ENCODE measurements at regions not wholly inside any gene's neighbourhood (a gene's known extent, or its start where the extent isn't known, plus 50 kb on each side); places are given as distances from the start of the nearest gene placed in this dataset.

DNA sequence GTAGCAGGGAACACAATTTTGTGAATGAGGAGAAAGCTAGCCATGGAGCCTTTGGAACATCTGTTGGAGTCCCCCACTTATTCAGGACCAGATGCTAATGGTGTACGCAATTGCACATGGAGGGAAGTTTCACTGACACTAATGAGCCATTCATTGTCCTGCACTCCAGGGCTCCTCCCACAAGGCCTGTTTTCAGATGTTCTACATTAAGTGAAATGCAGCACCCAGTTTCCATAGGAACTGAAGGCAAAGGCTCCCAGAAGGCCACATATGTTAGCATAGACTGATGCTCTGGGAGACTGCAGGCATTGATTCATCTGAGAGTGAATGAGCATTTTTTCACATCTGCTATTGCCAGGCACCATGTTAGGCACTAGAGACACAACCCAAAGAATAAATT is 399.5 kb downstream of the ETS1 start:
- Histone ChIP-seq H3K27me3 (ENCODE audit: insufficient read depth, low read length, poor library complexity, severe bottlenecking) (no peaks in the 10 kb centered on the region), H3K79me2 (ENCODE audit: insufficient read depth, low read length) (no peaks in the 10 kb centered on the region), H3K9ac (ENCODE audit: low read depth, low read length, poor library complexity, severe bottlenecking) (no peak overlapping the region), H3K4me3 (ENCODE audit: low read length, poor library complexity, severe bottlenecking) (no peak overlapping the region), H3F3A (ENCODE audit: low read depth) (no peaks in the 10 kb centered on the region), H4K20me1 (ENCODE audit: insufficient read depth, low read length, poor library complexity, severe bottlenecking) (no peaks in the 10 kb centered on the region), H2AFZ (ENCODE audit: low read length) (no peak overlapping the region), H3K9me3 (ENCODE audit: insufficient read depth, low read depth, low read length) (0 out of 2 replicates have a peak, but pooled peaks cover 4% of the 10 kb centered on the region), H3K9me2 (replicated peaks; ENCODE audit: low read depth, low read length) (no peaks in the 10 kb centered on the region), H3K36me3 (ENCODE audit: insufficient read depth, low read length) (no peaks in the 10 kb centered on the region), H3K4me1 (ENCODE audit: insufficient read depth, low read length, poor library complexity, severe bottlenecking) (peaks cover 9% of the 10 kb centered on the region), H3K4me2 (ENCODE audit: low read depth, low read length, poor library complexity, severe bottlenecking) (no peak overlapping the region)
- TF ChIP-seq, protein P1, sequence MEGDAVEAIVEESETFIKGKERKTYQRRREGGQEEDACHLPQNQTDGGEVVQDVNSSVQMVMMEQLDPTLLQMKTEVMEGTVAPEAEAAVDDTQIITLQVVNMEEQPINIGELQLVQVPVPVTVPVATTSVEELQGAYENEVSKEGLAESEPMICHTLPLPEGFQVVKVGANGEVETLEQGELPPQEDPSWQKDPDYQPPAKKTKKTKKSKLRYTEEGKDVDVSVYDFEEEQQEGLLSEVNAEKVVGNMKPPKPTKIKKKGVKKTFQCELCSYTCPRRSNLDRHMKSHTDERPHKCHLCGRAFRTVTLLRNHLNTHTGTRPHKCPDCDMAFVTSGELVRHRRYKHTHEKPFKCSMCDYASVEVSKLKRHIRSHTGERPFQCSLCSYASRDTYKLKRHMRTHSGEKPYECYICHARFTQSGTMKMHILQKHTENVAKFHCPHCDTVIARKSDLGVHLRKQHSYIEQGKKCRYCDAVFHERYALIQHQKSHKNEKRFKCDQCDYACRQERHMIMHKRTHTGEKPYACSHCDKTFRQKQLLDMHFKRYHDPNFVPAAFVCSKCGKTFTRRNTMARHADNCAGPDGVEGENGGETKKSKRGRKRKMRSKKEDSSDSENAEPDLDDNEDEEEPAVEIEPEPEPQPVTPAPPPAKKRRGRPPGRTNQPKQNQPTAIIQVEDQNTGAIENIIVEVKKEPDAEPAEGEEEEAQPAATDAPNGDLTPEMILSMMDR (conservative IDR thresholded peaks at IDR 0.05; ENCODE audit: low read length), result no peak
- no peak for TF ChIP-seq EZH2phosphoT487 (IDR thresholded peaks at IDR 0.05; ENCODE audit: borderline replicate concordance)

DNA sequence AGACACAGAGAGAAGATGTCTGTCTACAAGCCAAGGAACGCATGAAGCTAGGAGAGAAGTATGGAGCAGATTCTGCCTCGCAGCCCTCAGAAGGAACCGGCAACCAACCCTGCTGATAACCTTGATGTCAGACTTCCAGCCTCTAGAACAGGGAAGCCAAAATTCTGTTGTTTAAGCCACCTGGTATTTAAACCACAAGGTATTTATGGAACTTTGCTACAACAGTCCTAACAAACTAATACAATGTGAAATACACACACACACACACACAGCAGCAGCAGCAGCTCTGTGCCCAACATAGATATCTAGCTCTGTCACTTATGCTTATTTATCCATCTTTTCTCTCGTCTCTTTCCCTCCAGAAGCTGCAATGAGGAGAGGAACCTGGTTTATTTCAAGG is 400.0 kb downstream of the ETS1 start:
- no peak overlapping the region for H3K4me3 ChIP-seq (ENCODE audit: low read length, poor library complexity, severe bottlenecking)
- H3K36me3 ChIP-seq (ENCODE audit: insufficient read depth, low read length), result no peaks in the 10 kb centered on the region
- no peaks in the 10 kb centered on the region for H4K20me1 ChIP-seq (ENCODE audit: insufficient read depth, low read length, poor library complexity, severe bottlenecking)
- no peaks in the 10 kb centered on the region for H3F3A ChIP-seq (ENCODE audit: low read depth)
- TF ChIP-seq, protein P1 (conservative IDR thresholded peaks at IDR 0.05; ENCODE audit: low read length), result no peak
- no peak for TF ChIP-seq EZH2phosphoT487 (IDR thresholded peaks at IDR 0.05; ENCODE audit: borderline replicate concordance)
- 0 out of 2 replicates have a peak, but pooled peaks cover 4% of the 10 kb centered on the region for H3K9me3 ChIP-seq (ENCODE audit: insufficient read depth, low read depth, low read length)
- H3K9me2 ChIP-seq (replicated peaks; ENCODE audit: low read depth, low read length), result no peaks in the 10 kb centered on the region
- H3K79me2 ChIP-seq (ENCODE audit: insufficient read depth, low read length), result no peaks in the 10 kb centered on the region
- no peaks in the 10 kb centered on the region for H3K27me3 ChIP-seq (ENCODE audit: insufficient read depth, low read length, poor library complexity, severe bottlenecking)
- no peak overlapping the region for H3K4me2 ChIP-seq (ENCODE audit: low read depth, low read length, poor library complexity, severe bottlenecking)
- peaks cover 9% of the 10 kb centered on the region for H3K4me1 ChIP-seq (ENCODE audit: insufficient read depth, low read length, poor library complexity, severe bottlenecking)
- no peak overlapping the region for H2AFZ ChIP-seq (ENCODE audit: low read length)
- no peak overlapping the region for H3K9ac ChIP-seq (ENCODE audit: low read depth, low read length, poor library complexity, severe bottlenecking)

DNA sequence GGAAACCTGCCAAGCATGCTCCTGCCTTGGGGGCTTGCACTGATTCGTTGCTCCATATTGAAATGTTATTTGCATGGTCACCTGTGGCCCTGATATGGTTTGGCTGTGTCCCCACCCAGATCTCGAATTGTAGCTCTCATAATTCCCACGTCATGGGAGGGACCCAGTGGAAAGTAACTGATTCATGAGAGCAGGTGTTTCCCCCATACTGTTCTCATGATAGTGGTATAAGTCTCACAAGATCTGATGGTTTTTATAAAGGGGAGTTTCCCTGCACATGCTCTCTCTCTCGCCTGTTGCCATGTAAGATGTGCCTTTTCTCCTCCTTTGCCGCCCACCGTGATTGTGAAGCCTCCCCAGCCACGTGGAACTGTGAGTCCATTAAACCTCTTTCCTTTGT is 402.4 kb downstream of the ETS1 start:
- TF ChIP-seq, protein P1 (conservative IDR thresholded peaks at IDR 0.05; ENCODE audit: low read length), result no peak
- no peak for TF ChIP-seq EZH2phosphoT487 (IDR thresholded peaks at IDR 0.05; ENCODE audit: borderline replicate concordance)
- Histone ChIP-seq H3K36me3 (ENCODE audit: insufficient read depth, low read length) (no peaks in the 10 kb centered on the region), H3K9me2 (replicated peaks; ENCODE audit: low read depth, low read length) (no peaks in the 10 kb centered on the region), H3K79me2 (ENCODE audit: insufficient read depth, low read length) (no peaks in the 10 kb centered on the region), H3K4me2 (ENCODE audit: low read depth, low read length, poor library complexity, severe bottlenecking) (no peak overlapping the region), H4K20me1 (ENCODE audit: insufficient read depth, low read length, poor library complexity, severe bottlenecking) (no peaks in the 10 kb centered on the region), H3K9me3 (ENCODE audit: insufficient read depth, low read depth, low read length) (0 out of 2 replicates have a peak, but pooled peaks cover 4% of the 10 kb centered on the region), H3K27me3 (ENCODE audit: insufficient read depth, low read length, poor library complexity, severe bottlenecking) (no peaks in the 10 kb centered on the region), H3F3A (ENCODE audit: low read depth) (no peaks in the 10 kb centered on the region), H3K4me1 (ENCODE audit: insufficient read depth, low read length, poor library complexity, severe bottlenecking) (peaks cover under 1% of the 10 kb centered on the region), H2AFZ (ENCODE audit: low read length) (no peak overlapping the region), H3K9ac (ENCODE audit: low read depth, low read length, poor library complexity, severe bottlenecking) (no peak overlapping the region), H3K4me3 (ENCODE audit: low read length, poor library complexity, severe bottlenecking) (no peak overlapping the region)
